ENCODE measurements at regions not wholly inside any gene's neighbourhood (a gene's known extent, or its start where the extent isn't known, plus 50 kb on each side); places are given as distances from the start of the nearest gene placed in this dataset.

DNA sequence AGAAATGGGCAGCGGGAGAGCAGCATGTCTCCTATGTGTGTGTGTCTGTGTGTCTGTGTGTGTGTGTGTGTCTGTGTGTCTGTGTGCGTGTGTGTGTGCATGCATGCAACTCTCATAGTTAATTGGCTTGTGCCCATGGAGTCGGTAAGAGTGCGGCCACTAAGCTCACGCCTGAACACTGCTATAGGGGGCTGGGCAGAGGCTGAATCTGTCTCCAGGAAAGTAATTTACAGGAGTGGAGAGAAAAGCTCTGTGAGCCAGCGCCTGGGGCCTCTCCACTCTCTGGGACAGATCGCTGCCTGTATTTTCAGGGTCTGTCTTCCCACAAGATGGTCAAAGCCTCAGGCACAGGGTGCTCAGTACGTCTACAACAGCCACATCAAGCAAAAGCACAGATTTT is 553.4 kb downstream of the TNS1 start:
- H3K36me3 ChIP-seq = no peaks in the 10 kb centered on the region
- no peaks in the 10 kb centered on the region for H3K9me3 ChIP-seq (ENCODE audit: low read depth)
- no peaks in the 10 kb centered on the region for H3K4me1 ChIP-seq (ENCODE audit: low read depth)
- no peak for DNase-seq (ENCODE audit: low read depth in 1 of 2, low spot score in 1 of 2)
- no peak overlapping the region for H3K27ac ChIP-seq
- TF ChIP-seq CTCF (IDR thresholded peaks at IDR 0.05; ENCODE audit: low read depth, low read length) = no peak
- no peaks in the 10 kb centered on the region for H3K27me3 ChIP-seq
- H3K4me3 ChIP-seq = no peak overlapping the region

- Histone ChIP-seq H3K27me3 (no peaks in the 10 kb centered on the region), H3K36me3 (no peaks in the 10 kb centered on the region), H3K9me3 (ENCODE audit: low read depth) (no peaks in the 10 kb centered on the region), H3K4me3 (no peak overlapping the region), H3K27ac (no peak overlapping the region), H3K4me1 (ENCODE audit: low read depth) (no peaks in the 10 kb centered on the region)
- DNase-seq (ENCODE audit: low read depth in 1 of 2, low spot score in 1 of 2) = no peak
- no peak for TF ChIP-seq CTCF (IDR thresholded peaks at IDR 0.05; ENCODE audit: low read depth, low read length)
Observed at GRCh38 chr2:217448860-217449259, 553.9 kb downstream of the TNS1 start.

GRCh38 chr2:217445723-217446122 is 557.1 kb downstream of the TNS1 start:
- Histone ChIP-seq H3K27me3 (no peaks in the 10 kb centered on the region), H3K27ac (no peak overlapping the region), H3K4me1 (ENCODE audit: low read depth) (no peaks in the 10 kb centered on the region), H3K9me3 (ENCODE audit: low read depth) (no peaks in the 10 kb centered on the region), H3K4me3 (no peak overlapping the region), H3K36me3 (no peaks in the 10 kb centered on the region)
- DNase-seq (ENCODE audit: low read depth in 1 of 2, low spot score in 1 of 2) = no peak
- no peak for TF ChIP-seq CTCF (IDR thresholded peaks at IDR 0.05; ENCODE audit: low read depth, low read length)

DNA sequence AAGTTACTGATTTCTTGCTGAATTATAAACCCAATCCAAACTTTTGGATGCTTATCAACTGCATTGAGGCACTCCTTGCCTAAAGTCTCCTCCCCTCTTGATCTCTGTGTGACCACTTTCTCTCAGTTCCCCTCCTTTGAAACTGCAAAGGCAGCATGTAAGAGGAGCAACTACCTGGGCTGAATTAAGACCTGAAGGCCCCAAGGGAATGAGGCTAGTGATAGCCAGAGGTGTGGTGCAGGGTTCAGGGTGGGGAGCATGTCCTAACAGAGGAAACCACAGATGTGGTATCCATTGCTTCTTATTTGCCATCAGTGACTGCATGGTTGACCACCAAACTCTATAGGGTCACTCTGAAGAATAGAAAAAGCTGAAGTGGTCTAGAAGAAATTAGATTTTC is 557.9 kb downstream of the TNS1 start:
- Histone ChIP-seq H3K4me3 (no peak overlapping the region), H3K9me3 (ENCODE audit: low read depth) (no peaks in the 10 kb centered on the region)
- TF ChIP-seq CTCF (IDR thresholded peaks at IDR 0.05; ENCODE audit: low read depth, low read length) = no peak

DNA sequence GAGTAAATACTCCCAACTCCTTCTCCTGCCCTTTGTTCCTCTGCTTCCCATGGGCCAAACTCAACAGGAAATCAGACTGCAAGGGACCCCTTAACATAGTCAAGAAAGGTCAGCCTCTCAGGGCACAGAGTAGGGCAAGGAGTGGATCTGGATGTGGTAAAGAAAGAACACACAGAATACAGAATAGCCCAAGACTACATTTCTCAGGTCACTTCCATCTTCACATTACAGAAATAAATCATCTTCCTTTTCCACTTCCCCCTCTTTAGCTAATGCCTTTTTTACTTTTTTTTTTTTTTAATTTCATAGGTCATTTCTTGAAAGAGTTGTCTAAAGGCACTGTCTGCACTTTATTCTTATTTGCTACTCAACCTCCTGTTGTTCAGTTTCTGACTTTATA is 558.3 kb downstream of the TNS1 start:
- peaks cover 5% of the 10 kb centered on the region for H3K4me1 ChIP-seq (ENCODE audit: low read depth)
- no peak for DNase-seq (ENCODE audit: low read depth in 1 of 2, low spot score in 1 of 2)
- no peak overlapping the region for H3K4me3 ChIP-seq
- H3K27me3 ChIP-seq = no peaks in the 10 kb centered on the region
- no peaks in the 10 kb centered on the region for H3K36me3 ChIP-seq
- H3K27ac ChIP-seq = no peak overlapping the region
- no peak for TF ChIP-seq CTCF (IDR thresholded peaks at IDR 0.05; ENCODE audit: low read depth, low read length)
- no peaks in the 10 kb centered on the region for H3K9me3 ChIP-seq (ENCODE audit: low read depth)

More for the DNA sequence above, 557.9 kb downstream of the TNS1 start:
- no peak for DNase-seq (ENCODE audit: low read depth in 1 of 2, low spot score in 1 of 2)
- Histone ChIP-seq H3K4me1 (ENCODE audit: low read depth) (peaks cover 4% of the 10 kb centered on the region), H3K36me3 (no peaks in the 10 kb centered on the region), H3K27me3 (no peaks in the 10 kb centered on the region), H3K27ac (no peak overlapping the region)

- H3K4me1 ChIP-seq (ENCODE audit: low read depth) = peaks cover 5% of the 10 kb centered on the region
- no peak for TF ChIP-seq CTCF (IDR thresholded peaks at IDR 0.05; ENCODE audit: low read depth, low read length)
Observed at GRCh38 chr2:217443601-217444000, 559.2 kb downstream of the TNS1 start.

More at GRCh38 chr2:217443601-217444000, 559.2 kb downstream of the TNS1 start:
- Histone ChIP-seq H3K9me3 (ENCODE audit: low read depth) (no peaks in the 10 kb centered on the region), H3K4me3 (no peak overlapping the region), H3K27ac (no peak overlapping the region), H3K27me3 (no peaks in the 10 kb centered on the region), H3K36me3 (no peaks in the 10 kb centered on the region)
- DNase-seq (ENCODE audit: low read depth in 1 of 2, low spot score in 1 of 2) = no peak
